ENCODE measurements at regions not wholly inside any gene's neighbourhood (a gene's known extent, or its start where the extent isn't known, plus 50 kb on each side); places are given as distances from the start of the nearest gene placed in this dataset.

DNA sequence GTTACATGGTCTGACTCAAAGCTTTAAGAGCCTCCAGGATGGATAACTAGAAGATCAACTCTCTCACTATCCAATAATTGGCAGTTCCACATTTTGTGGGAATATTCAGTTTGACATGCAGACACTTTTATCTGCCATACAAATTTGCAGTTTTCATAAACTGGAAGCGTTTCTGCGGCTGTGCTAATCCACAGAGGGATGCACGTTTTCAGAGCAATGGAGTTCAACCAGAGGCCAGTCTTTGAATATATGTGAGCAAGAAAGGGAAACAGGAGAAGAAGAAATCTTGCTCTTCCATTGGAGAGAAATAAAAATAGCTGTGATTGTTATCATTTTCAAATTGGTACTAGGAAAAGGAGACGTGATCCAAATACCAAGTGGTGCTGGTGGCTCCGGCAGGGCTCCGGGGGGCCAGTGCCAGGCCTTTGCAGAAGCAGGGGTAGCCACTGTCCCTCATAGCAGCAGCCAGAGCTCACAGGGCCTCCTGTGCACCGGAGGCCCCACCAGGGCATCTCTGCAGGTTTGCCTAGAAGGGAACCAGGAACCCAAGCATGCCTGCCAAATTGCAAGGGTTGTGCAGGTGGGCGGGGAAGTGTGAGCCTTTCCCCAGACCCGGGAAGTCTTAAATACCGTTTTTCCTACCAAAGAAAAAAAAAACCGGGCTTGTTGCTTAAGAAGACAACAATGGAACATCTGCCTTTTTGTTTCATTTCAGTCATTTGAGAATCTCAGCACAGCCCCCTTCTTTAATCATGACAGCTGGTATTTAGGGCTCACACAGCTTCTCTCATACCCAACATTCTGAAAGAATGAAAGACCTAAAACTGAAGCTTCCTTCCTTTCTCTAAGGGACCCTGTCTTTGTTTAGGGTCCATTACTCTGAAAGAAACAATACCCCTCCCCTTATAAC is 791.1 kb upstream of the SOX11 start:
- Histone ChIP-seq H3K27ac (no peak overlapping the region), H3K9me3 (no peaks in the 10 kb centered on the region), H3K36me3 (no peaks in the 10 kb centered on the region), H3K27me3 (no peaks in the 10 kb centered on the region), H3K4me3 (no peak overlapping the region), H3K4me1 (no peaks in the 10 kb centered on the region)
- no peak for DNase-seq (ENCODE audit: low spot score in 2 of 2)
- TF ChIP-seq POLR2A (IDR thresholded peaks at IDR 0.05) (no peak), POLR2AphosphoS5 (IDR thresholded peaks at IDR 0.05) (no peak)
- TF ChIP-seq, protein P1, sequence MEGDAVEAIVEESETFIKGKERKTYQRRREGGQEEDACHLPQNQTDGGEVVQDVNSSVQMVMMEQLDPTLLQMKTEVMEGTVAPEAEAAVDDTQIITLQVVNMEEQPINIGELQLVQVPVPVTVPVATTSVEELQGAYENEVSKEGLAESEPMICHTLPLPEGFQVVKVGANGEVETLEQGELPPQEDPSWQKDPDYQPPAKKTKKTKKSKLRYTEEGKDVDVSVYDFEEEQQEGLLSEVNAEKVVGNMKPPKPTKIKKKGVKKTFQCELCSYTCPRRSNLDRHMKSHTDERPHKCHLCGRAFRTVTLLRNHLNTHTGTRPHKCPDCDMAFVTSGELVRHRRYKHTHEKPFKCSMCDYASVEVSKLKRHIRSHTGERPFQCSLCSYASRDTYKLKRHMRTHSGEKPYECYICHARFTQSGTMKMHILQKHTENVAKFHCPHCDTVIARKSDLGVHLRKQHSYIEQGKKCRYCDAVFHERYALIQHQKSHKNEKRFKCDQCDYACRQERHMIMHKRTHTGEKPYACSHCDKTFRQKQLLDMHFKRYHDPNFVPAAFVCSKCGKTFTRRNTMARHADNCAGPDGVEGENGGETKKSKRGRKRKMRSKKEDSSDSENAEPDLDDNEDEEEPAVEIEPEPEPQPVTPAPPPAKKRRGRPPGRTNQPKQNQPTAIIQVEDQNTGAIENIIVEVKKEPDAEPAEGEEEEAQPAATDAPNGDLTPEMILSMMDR (IDR thresholded peaks at IDR 0.05) = no peak
- intact Hi-C loops (cut with DNase I; ENCODE audit: low total_unique reads) = no loop called here

DNA sequence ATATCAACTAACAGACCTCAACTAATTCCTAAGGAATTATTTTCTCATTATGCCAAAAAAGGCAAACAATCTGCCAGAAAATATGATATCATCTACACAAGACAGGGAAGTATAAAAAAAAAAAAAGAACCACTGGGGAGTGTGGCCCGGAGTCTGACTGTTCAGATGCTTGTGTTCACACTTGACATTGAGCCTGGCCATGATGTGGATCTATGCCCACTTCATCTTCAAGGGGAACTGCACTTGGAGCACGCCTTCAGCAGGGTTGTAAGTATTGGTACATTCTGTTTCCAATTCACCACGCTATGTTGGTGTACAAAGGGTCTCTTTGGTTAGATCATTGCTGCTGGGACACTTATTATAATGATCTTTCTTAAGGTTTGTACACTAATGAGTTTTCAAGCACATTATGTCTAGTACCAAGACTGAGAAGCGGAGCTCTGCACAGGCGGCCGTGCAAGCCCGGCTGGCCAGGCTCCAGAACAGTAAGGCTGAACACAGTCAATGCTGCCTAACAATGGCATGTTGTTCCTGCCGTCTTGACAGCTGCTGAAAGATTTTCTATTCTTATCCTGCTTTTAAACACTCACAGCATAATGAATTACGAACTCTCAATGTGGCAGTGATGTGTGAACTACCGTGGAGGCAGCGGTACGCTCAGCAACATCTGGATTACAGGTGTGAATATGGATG is 788.4 kb upstream of the SOX11 start:
- TF ChIP-seq, protein P1 (IDR thresholded peaks at IDR 0.05) = no peak
- TF ChIP-seq POLR2AphosphoS5 (IDR thresholded peaks at IDR 0.05) = no peak
- TF ChIP-seq POLR2A (IDR thresholded peaks at IDR 0.05) = no peak
- intact Hi-C loops (cut with DNase I; ENCODE audit: low total_unique reads) = no loop called here
- no peak overlapping the region for H3K4me3 ChIP-seq
- no peak for DNase-seq (ENCODE audit: low spot score in 2 of 2)
- H3K36me3 ChIP-seq = no peaks in the 10 kb centered on the region
- no peaks in the 10 kb centered on the region for H3K4me1 ChIP-seq
- no peaks in the 10 kb centered on the region for H3K27me3 ChIP-seq
- H3K27ac ChIP-seq = no peak overlapping the region
- H3K9me3 ChIP-seq = no peaks in the 10 kb centered on the region

DNA sequence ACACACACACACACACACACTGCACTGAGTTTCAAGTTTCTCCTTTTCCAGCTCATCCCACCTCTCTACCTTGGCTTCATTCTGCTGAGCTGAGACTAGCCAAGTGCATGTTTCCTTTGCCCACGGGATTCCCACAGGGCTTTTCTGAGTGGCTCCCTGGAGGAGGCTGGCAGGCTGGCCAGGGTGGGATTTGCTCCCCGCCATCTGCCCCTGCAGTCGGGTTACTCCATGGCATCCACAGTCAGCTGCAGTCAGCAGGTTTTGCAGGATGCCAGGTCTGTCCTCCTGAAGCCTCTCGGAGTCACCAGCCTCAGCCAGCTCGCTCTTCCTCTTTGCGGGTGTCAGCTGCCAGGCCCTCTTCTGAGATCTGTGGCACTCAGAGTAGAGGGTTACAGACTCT is 783.7 kb upstream of the SOX11 start:
- no peak for DNase-seq (ENCODE audit: low spot score in 2 of 2)
- Histone ChIP-seq H3K9me3 (no peaks in the 10 kb centered on the region), H3K4me3 (no peak overlapping the region), H3K27ac (no peak overlapping the region), H3K4me1 (no peaks in the 10 kb centered on the region), H3K36me3 (no peaks in the 10 kb centered on the region), H3K27me3 (no peaks in the 10 kb centered on the region)
- intact Hi-C loops (cut with DNase I; ENCODE audit: low total_unique reads) = no loop called here
- TF ChIP-seq POLR2A (IDR thresholded peaks at IDR 0.05) = no peak
- TF ChIP-seq, protein P1 (IDR thresholded peaks at IDR 0.05) = no peak
- TF ChIP-seq POLR2AphosphoS5 (IDR thresholded peaks at IDR 0.05) = no peak

DNA sequence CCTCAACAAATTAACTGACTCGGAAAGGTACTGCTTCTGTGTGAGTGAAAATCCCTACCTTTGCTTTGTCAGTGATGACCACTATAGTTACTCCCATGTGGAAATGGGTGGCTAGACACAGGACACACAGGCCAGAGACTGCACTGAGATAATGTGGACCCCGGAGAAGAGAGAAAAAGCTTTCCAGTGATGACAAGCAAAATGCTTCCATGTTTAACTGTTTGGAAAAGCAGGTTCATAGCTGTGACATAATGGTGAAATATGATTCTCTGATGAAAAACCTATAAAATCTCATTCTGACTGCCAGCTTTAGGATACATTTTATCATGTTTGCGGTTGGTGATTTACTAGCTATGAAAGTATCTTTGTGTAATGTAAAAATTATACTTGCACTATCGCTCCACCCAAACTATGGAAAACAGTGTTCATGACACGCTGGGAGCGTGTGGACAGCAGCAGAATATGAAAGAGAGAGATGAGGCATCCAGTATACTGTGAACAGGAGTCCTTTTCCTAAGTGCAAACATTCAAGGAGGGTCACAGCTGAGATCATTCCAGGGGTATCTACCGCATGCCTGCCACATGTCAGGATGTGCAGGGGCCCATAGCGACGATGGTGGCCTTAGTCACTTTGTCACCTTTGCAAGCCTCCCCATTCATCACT is 782.7 kb upstream of the SOX11 start:
- Histone ChIP-seq H3K4me1 (no peaks in the 10 kb centered on the region), H3K27me3 (no peaks in the 10 kb centered on the region), H3K9me3 (no peaks in the 10 kb centered on the region), H3K4me3 (no peak overlapping the region), H3K27ac (no peak overlapping the region), H3K36me3 (no peaks in the 10 kb centered on the region)
- intact Hi-C loops (cut with DNase I; ENCODE audit: low total_unique reads) = no loop called here
- DNase-seq (ENCODE audit: low spot score in 2 of 2) = no peak
- TF ChIP-seq POLR2AphosphoS5 (IDR thresholded peaks at IDR 0.05) (no peak), POLR2A (IDR thresholded peaks at IDR 0.05) (no peak)
- TF ChIP-seq, protein P1 (IDR thresholded peaks at IDR 0.05) = no peak

Measured in breast epithelium (tissue), 4 donors.